T-helper 2 cell treated with Interferon-gamma antibody and Interleukin-4, amounts not matched to agents 100 ng/mL and 5 ng/mL, for 36 hours (primary cell): ENCODE measurements at regions not wholly inside any gene's neighbourhood (a gene's known extent, or its start where the extent isn't known, plus 50 kb on each side); places are given as distances from the start of the nearest gene placed in this dataset.
"Not testable (repeated sequence)": the region's sequence is repeated elsewhere in the genome, so short reads cannot be mapped to it uniquely, and the experiment has no call there.

Source experiments
- intact Hi-C: fragments of 100-400 bp; cut with micrococcal nuclease; formaldehyde crosslinking; loops from one replicate; pipeline ENCODE4 v1.15.1; 2023

GRCh38 chr3:168977716-168978374 is 685.7 kb downstream of the MECOM start:
- intact Hi-C loops: no loop called here

- intact Hi-C loops: no loop called here
Measured at GRCh38 chr3:168976969-168977368, 686.5 kb downstream of the MECOM start.

GRCh38 chr3:168975576-168975975 is 687.9 kb downstream of the MECOM start:
- intact Hi-C loops: no loop called here

DNA sequence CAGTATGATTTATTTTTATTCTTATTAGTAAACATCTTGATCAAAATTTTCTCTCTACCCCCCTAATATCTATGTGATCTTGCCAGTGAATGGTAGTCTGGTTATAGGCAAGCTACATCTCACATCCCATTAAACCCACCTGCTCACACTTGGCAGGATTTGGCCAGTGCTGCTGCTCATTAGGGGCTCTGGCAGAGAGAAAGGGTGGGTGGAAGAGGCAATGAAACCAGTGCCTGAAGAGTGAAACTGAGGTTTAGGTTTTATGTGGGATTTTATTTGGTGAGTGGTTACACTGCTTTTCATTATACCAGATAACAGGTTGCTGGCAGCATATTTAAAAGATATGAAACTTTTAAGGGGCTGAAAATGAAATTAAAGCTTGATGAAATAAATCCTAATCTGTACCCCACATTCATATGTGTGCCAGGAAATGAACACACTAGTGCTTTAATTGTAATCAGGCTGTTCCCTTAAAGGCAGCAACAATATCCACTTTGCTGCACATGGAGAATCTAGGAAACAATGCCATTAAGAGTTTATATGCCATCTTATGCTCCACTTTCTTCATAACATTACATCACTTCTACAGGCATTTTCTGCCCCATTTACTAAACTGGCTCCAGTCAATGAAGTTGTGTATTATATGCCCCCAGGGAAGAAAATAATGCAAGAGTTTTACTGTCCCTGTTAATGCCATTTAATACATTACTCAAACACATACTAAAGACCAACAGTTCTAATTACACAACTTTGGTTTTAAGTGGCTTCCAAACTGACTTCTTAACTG is 688.7 kb downstream of the MECOM start:
- intact Hi-C loops: no loop called here

DNA sequence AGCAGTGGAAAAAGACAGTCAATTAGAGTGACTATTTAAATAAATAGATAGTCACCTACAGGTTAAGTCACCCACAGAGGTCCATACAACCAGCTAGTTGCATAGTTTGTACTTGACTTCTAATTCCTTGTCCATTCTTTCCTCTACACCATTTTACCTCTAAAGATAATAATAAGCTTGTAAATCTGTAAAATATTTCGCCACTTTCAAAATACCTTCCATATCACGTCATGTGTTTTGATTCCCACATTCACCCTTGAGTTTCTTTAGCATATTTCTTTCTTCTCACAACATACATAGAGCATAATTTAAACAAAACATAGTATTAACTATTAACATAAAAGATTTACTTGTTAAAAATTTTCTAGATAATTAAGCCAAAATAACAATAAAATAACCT is 689.6 kb downstream of the MECOM start:
- intact Hi-C loops: no loop called here

DNA sequence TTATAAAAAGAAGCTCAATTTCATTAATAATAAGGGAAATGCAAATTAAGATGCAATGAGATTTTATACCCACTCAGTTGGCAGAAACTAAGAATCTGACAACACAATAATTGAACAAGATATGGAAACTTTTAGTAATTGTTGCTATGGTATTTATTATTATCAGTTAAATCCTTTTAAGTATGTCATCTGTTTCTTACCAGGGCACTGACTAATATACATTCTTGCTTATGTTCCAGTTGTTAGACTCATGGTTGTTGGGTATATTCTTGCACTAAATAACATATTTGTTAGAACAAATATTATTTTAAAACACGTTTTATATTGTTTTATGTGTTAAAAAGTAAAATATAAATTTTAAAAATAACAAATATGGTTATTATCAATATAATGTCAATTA is 690.3 kb downstream of the MECOM start:
- intact Hi-C loops: no loop called here

DNA sequence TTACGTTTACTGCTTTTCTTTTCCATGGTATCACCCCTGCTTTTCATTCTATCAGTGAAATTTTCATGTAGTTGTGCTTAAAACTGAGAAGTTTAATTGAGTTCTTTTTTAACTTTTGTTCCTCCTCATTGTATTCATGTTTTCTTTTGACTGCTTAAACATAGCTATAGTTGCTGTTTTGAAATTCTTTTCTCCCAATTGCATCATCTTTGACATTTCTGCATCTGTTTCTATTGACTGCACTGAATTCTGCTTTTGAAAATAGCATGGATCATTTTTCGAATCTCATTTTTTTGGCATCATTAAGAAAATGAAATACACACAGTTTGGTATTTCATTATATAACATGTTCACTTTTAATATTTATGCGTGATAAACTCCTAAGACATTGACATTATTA is 694.9 kb downstream of the MECOM start:
- intact Hi-C loops: no loop called here

GRCh38 chr3:168964736-168965135 is 698.8 kb downstream of the MECOM start:
- intact Hi-C loops: no loop called here

GRCh38 chr3:168961271-168961670 is 702.2 kb downstream of the MECOM start:
- intact Hi-C loops: no loop called here

GRCh38 chr3:168959731-168960130 is 703.8 kb downstream of the MECOM start:
- intact Hi-C loops: no loop called here

GRCh38 chr3:168958466-168958865 is 705.0 kb downstream of the MECOM start:
- intact Hi-C loops: no loop called here

DNA sequence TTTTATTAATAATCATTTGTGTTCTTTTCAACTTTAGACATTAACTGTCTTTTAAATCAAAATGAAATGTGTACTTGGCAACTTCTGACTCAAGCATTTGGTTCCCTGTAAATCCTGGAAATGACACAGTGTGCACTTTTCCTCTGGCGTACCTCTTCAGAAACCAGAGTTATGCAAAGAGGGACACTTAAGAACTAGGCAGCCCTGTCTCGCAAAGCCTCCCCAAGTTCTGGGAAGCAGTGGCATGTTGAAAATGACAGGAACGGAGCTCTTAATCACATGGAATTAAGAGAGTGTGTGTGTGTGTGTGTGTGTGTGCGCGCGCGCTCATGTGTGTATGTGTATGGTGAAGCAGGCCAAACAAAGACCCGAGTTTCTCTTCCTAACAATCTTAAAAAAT is 707.4 kb downstream of the MECOM start:
- intact Hi-C loops: no loop called here

DNA sequence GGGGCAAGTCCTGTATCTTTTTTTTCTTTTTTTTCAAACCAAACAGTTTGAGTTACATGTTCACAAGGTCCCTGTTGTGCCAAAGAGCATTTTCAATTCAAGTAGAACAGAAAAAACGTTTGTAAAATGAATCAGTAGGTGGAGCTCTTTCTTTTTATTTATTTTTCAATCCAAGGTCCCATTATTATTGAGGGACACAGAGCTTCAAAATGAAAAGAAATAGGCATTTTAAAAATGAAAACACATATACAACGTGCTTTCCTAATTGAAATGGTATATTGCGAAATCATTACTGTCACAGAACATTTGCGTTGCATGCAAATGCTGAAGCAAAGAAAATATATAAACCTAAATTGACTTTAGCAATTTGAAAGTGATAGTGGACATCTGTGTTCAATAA is 711.0 kb downstream of the MECOM start:
- intact Hi-C loops: no loop called here

- intact Hi-C loops: no loop called here
Measured at GRCh38 chr3:168951884-168952283, 711.6 kb downstream of the MECOM start.

DNA sequence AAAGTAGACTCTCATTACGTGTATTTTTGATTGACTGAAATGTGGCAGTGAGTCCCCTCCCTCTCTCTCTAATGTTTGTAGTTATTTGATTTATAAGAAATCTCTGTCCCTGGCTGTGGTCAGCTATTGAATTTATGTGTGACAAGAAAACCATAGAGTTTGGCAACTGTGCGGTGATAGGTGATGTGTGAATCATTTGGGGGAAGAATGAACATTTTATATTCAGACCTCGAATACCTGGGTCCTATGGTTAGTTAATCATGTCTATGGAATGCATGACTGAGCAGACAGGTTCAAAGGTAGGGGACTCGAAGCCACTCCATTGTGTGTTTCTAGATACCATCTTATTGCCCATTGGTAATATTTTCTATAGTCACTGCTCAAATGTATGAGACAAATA is 712.1 kb downstream of the MECOM start:
- intact Hi-C loops: no loop called here

GRCh38 chr3:168950622-168951021 is 712.9 kb downstream of the MECOM start:
- intact Hi-C loops: no loop called here

- intact Hi-C loops: no loop called here
Measured at GRCh38 chr3:168939651-168940238, 723.8 kb downstream of the MECOM start.

DNA sequence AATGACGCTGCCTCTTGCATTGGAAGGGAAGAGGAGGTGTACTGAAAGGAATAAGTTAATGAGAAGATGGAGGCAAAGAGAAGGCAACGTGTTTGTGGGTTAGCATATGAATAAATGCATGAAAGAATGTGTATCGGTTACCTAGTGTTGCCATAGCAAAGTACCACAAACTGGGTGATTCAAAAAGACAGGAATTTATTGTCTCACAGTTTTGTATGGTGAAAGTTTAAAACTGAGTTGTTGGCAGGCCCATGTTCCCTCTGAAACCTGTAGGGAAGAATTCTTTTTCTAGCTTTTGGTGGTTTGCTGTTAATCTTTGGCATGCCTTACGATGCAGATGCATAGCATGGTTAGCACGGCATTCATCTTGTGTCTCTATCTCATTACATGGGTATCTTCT is 729.9 kb downstream of the MECOM start:
- intact Hi-C loops: no loop called here

DNA sequence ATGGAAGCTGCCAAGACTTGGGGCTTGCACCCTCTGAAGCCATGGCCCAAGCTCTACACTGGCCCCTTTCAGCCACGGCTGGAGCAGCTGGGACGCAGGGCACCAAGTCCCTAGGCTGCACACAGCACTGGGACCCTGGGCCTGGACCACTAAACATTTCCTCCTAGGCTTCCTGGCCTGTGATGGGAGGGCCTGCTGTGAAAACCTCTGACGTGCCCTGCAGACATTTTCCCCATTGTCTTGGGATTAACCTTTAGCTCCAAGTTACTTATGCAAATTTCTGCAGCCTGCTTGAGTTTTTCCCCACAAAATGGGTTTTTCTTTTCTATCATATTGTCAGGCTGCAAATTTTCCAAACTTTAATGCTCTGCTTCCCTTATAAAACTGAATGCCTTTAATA is 733.5 kb downstream of the MECOM start:
- intact Hi-C loops: not testable (repeated sequence)

GRCh38 chr3:168926426-168926825 is 737.1 kb downstream of the MECOM start:
- intact Hi-C loops: no loop called here

GRCh38 chr3:168925568-168925967 is 737.9 kb downstream of the MECOM start:
- intact Hi-C loops: no loop called here

DNA sequence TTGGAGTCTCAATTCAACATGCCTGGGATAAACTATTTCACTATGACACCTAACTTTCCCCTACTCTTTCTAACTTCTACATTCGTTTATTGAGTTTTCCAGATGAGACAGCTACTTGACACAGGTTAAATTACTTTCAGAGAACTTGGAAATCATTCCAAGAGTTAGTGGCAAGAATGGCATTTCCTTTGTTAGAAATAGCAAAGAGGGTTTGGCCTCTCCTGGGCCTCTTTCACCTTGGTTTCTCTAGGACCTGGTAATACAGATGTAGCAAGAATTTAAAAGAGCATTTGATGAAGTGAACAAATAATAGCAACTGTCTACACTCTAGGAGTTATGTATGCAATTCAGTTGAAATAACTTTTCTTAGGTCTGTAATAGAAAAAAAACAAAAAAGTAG is 748.9 kb downstream of the MECOM start:
- intact Hi-C loops: no loop called here

DNA sequence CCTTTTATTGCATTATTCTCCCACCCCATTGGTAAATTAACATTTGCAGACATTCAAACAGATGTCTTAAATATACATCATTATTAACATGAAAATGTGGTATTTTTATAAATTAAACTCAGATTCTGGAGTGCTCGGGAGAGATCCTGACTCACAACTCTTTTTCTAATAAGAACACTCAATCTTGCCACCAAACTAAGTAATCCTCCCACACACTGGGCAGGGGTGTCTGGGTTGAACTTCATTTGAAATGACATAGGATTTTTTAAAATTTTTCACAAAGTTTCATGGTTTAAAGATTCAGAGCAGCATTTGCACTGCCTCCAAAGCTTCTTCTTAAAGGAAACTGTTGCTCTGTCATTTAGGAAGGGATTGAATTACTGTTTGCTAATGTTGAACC is 754.3 kb downstream of the MECOM start:
- intact Hi-C loops: no loop called here
